ENCODE measurements at regions not wholly inside any gene's neighbourhood (a gene's known extent, or its start where the extent isn't known, plus 50 kb on each side); places are given as distances from the start of the nearest gene placed in this dataset.

- H3K36me3 Mint-ChIP-seq (ENCODE audit: low read depth), result no peaks in the 10 kb centered on the region
- Histone ChIP-seq H3K4me1 (ENCODE audit: control insufficient read depth, insufficient read depth, low read length) (no peaks in the 10 kb centered on the region), H3K4me3 (ENCODE audit: low read length) (no peak overlapping the region), H3K9me3 (ENCODE audit: control insufficient read depth, low read length) (no peaks in the 10 kb centered on the region), H3K27me3 (ENCODE audit: control insufficient read depth, insufficient read depth, low read length, poor library complexity, severe bottlenecking) (no peaks in the 10 kb centered on the region), H3K36me3 (ENCODE audit: control insufficient read depth, insufficient read depth, low read length) (no peaks in the 10 kb centered on the region), H3K9ac (ENCODE audit: extremely low read depth, low read length, poor library complexity, severe bottlenecking) (no peak overlapping the region), H3K27ac (ENCODE audit: low read depth, low read length) (no peak overlapping the region)
- H3K27ac Mint-ChIP-seq, result no peak overlapping the region
- no peaks in the 10 kb centered on the region for H3K27me3 Mint-ChIP-seq (ENCODE audit: insufficient read depth)
- TF ChIP-seq, protein P1, sequence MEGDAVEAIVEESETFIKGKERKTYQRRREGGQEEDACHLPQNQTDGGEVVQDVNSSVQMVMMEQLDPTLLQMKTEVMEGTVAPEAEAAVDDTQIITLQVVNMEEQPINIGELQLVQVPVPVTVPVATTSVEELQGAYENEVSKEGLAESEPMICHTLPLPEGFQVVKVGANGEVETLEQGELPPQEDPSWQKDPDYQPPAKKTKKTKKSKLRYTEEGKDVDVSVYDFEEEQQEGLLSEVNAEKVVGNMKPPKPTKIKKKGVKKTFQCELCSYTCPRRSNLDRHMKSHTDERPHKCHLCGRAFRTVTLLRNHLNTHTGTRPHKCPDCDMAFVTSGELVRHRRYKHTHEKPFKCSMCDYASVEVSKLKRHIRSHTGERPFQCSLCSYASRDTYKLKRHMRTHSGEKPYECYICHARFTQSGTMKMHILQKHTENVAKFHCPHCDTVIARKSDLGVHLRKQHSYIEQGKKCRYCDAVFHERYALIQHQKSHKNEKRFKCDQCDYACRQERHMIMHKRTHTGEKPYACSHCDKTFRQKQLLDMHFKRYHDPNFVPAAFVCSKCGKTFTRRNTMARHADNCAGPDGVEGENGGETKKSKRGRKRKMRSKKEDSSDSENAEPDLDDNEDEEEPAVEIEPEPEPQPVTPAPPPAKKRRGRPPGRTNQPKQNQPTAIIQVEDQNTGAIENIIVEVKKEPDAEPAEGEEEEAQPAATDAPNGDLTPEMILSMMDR (conservative IDR thresholded peaks at IDR 0.05), result no peak
- H3K9me3 Mint-ChIP-seq, result no peaks in the 10 kb centered on the region
- no peak for DNase-seq
- no peak overlapping the region for H3K4me3 Mint-ChIP-seq
- H3K4me1 Mint-ChIP-seq, result no peaks in the 10 kb centered on the region
- WGBS, 2 experiments (ENCODE audit: insufficient coverage in 1 of 2, insufficient read length in 1 of 2), result 72 to 73% methylated on average over 1 of the region's 1 CpG
Measured at GRCh38 chr13:71249011-71249410, 618.0 kb downstream of the DACH1 start.

DNA sequence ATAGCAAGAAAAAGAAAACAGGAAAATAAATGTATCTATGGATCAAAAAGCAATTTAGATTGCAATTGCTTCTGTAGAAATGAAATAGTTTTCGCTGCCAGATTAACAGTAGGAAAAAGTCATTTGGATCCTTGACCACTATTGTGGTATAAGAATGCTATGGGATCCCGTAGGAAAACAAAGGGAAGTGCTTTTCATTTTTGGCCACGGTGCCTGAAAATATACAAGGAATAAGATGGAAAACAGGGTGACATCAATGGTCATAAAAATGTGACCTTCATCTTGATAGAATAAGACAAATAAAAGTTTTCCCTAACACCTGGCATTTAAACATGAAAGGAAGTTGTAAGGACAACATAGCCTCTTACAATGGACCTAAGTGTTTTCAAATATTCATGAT, 622.8 kb downstream of the DACH1 start:
- Histone ChIP-seq H3K36me3 (ENCODE audit: control insufficient read depth, insufficient read depth, low read length) (no peaks in the 10 kb centered on the region), H3K27ac (ENCODE audit: low read depth, low read length) (no peak overlapping the region), H3K4me1 (ENCODE audit: control insufficient read depth, insufficient read depth, low read length) (no peaks in the 10 kb centered on the region), H3K9me3 (ENCODE audit: control insufficient read depth, low read length) (no peaks in the 10 kb centered on the region), H3K9ac (ENCODE audit: extremely low read depth, low read length, poor library complexity, severe bottlenecking) (no peak overlapping the region), H3K4me3 (ENCODE audit: low read length) (no peak overlapping the region), H3K27me3 (ENCODE audit: control insufficient read depth, insufficient read depth, low read length, poor library complexity, severe bottlenecking) (no peaks in the 10 kb centered on the region)
- WGBS, 2 experiments (ENCODE audit: insufficient coverage in 1 of 2, insufficient read length in 1 of 2), result 89 to 93% methylated on average over 2 to 3 of the region's 3 CpGs
- no peaks in the 10 kb centered on the region for H3K27me3 Mint-ChIP-seq (ENCODE audit: insufficient read depth)
- H3K4me1 Mint-ChIP-seq, result no peaks in the 10 kb centered on the region
- H3K9me3 Mint-ChIP-seq, result no peaks in the 10 kb centered on the region
- H3K4me3 Mint-ChIP-seq, result no peak overlapping the region
- no peaks in the 10 kb centered on the region for H3K36me3 Mint-ChIP-seq (ENCODE audit: low read depth)
- DNase-seq, result no peak
- TF ChIP-seq, protein P1 (conservative IDR thresholded peaks at IDR 0.05), result no peak
- H3K27ac Mint-ChIP-seq, result no peak overlapping the region

GRCh38 chr13:71242201-71242600, 624.8 kb downstream of the DACH1 start:
- H3K4me3 Mint-ChIP-seq, result no peak overlapping the region
- H3K27me3 Mint-ChIP-seq (ENCODE audit: insufficient read depth), result no peaks in the 10 kb centered on the region
- DNase-seq, result no peak
- Histone ChIP-seq H3K4me1 (ENCODE audit: control insufficient read depth, insufficient read depth, low read length) (no peaks in the 10 kb centered on the region), H3K9ac (ENCODE audit: extremely low read depth, low read length, poor library complexity, severe bottlenecking) (no peak overlapping the region), H3K27me3 (ENCODE audit: control insufficient read depth, insufficient read depth, low read length, poor library complexity, severe bottlenecking) (no peaks in the 10 kb centered on the region), H3K36me3 (ENCODE audit: control insufficient read depth, insufficient read depth, low read length) (no peaks in the 10 kb centered on the region), H3K27ac (ENCODE audit: low read depth, low read length) (no peak overlapping the region), H3K9me3 (ENCODE audit: control insufficient read depth, low read length) (no peaks in the 10 kb centered on the region), H3K4me3 (ENCODE audit: low read length) (no peak overlapping the region)
- no peaks in the 10 kb centered on the region for H3K9me3 Mint-ChIP-seq
- 93% methylated on average over 4 of the region's 4 CpGs; no CpG with 5 or more reads in 1 of the 2 experiments for WGBS, 2 experiments (ENCODE audit: insufficient coverage in 1 of 2, insufficient read length in 1 of 2)
- TF ChIP-seq, protein P1 (conservative IDR thresholded peaks at IDR 0.05), result no peak
- no peaks in the 10 kb centered on the region for H3K4me1 Mint-ChIP-seq
- no peaks in the 10 kb centered on the region for H3K36me3 Mint-ChIP-seq (ENCODE audit: low read depth)
- H3K27ac Mint-ChIP-seq, result no peak overlapping the region

Data from endodermal cell (in vitro differentiated cells).